ENCODE measurements at regions not wholly inside any gene's neighbourhood (a gene's known extent, or its start where the extent isn't known, plus 50 kb on each side); places are given as distances from the start of the nearest gene placed in this dataset.

GRCh38 chrX:39817754-39818470, 279.8 kb downstream of the BCOR start:
- TF ChIP-seq CTCF (IDR thresholded peaks at IDR 0.05), result no peak
- H3K27ac Mint-ChIP-seq, result peak overlapping the region; percentile 79
- no peak for DNase-seq
- peaks cover 24% of the 10 kb centered on the region for H3K4me1 Mint-ChIP-seq (ENCODE audit: low read depth)
- H3K36me3 Mint-ChIP-seq (ENCODE audit: low read depth), result no peaks in the 10 kb centered on the region
- H3K27me3 Mint-ChIP-seq (ENCODE audit: insufficient read depth), result no peaks in the 10 kb centered on the region
- H3K9me3 Mint-ChIP-seq, result no peaks in the 10 kb centered on the region
- H3K4me3 Mint-ChIP-seq, result no peak overlapping the region

- Mint-ChIP-seq H3K9me3 (no peaks in the 10 kb centered on the region), H3K27ac (no peak overlapping the region), H3K4me3 (no peak overlapping the region), H3K4me1 (ENCODE audit: low read depth) (peaks cover 19% of the 10 kb centered on the region), H3K27me3 (ENCODE audit: insufficient read depth) (no peaks in the 10 kb centered on the region), H3K36me3 (ENCODE audit: low read depth) (no peaks in the 10 kb centered on the region)
- DNase-seq, result no peak
- TF ChIP-seq CTCF (IDR thresholded peaks at IDR 0.05), result no peak
These were observed 279.0 kb downstream of the BCOR start for GRCh38 chrX:39818750-39819149.

- H3K9me3 Mint-ChIP-seq, result no peaks in the 10 kb centered on the region
- no peaks in the 10 kb centered on the region for H3K36me3 Mint-ChIP-seq (ENCODE audit: low read depth)
- no peak overlapping the region for H3K27ac Mint-ChIP-seq
- no peak for TF ChIP-seq CTCF (IDR thresholded peaks at IDR 0.05)
- peaks cover 3% of the 10 kb centered on the region for H3K27me3 Mint-ChIP-seq (ENCODE audit: insufficient read depth)
- DNase-seq, result no peak
- peak overlapping the region; percentile 65 for H3K4me3 Mint-ChIP-seq
- peaks cover 12% of the 10 kb centered on the region for H3K4me1 Mint-ChIP-seq (ENCODE audit: low read depth)
These were observed 277.6 kb downstream of the BCOR start for GRCh38 chrX:39819921-39820849.

GRCh38 chrX:39820938-39821708, 276.6 kb downstream of the BCOR start:
- no peak for DNase-seq
- TF ChIP-seq CTCF (IDR thresholded peaks at IDR 0.05), result no peak
- H3K4me3 Mint-ChIP-seq, result peak overlapping the region; percentile 65

GRCh38 chrX:39821709-39822095, 276.1 kb downstream of the BCOR start:
- no peaks in the 10 kb centered on the region for H3K9me3 Mint-ChIP-seq
- no peak for TF ChIP-seq CTCF (IDR thresholded peaks at IDR 0.05)
- H3K27ac Mint-ChIP-seq, result no peak overlapping the region
- DNase-seq, result no peak
- H3K4me3 Mint-ChIP-seq, result peak overlapping the region; percentile 39; the same call in 1 of the 2 replicates
- H3K36me3 Mint-ChIP-seq (ENCODE audit: low read depth), result no peaks in the 10 kb centered on the region
- H3K4me1 Mint-ChIP-seq (ENCODE audit: low read depth), result peaks cover 12% of the 10 kb centered on the region
- peaks cover 6% of the 10 kb centered on the region for H3K27me3 Mint-ChIP-seq (ENCODE audit: insufficient read depth)

More at GRCh38 chrX:39820938-39821708, 276.6 kb downstream of the BCOR start:
- H3K4me1 Mint-ChIP-seq (ENCODE audit: low read depth), result peaks cover 12% of the 10 kb centered on the region
- no peaks in the 10 kb centered on the region for H3K36me3 Mint-ChIP-seq (ENCODE audit: low read depth)
- H3K9me3 Mint-ChIP-seq, result no peaks in the 10 kb centered on the region
- no peak overlapping the region for H3K27ac Mint-ChIP-seq
- peaks cover 6% of the 10 kb centered on the region for H3K27me3 Mint-ChIP-seq (ENCODE audit: insufficient read depth)

Measured in HFFc6 (cell line).